LNCAP (cell line): ENCODE measurements at regions not wholly inside any gene's neighbourhood (a gene's known extent, or its start where the extent isn't known, plus 50 kb on each side); places are given as distances from the start of the nearest gene placed in this dataset.

ENCODE experiments used
- TF ChIP-seq, protein P1 (sequence below): fragments of 450-650 bp; IDR thresholded peaks from 2 replicates; pipeline ENCODE4 v1.5.1; 2017; ENCODE audit warnings: mild to moderate bottlenecking

GRCh38 chr5:117095346-117096332 is 521.0 kb upstream of the SEMA6A start:
- TF ChIP-seq, protein P1, sequence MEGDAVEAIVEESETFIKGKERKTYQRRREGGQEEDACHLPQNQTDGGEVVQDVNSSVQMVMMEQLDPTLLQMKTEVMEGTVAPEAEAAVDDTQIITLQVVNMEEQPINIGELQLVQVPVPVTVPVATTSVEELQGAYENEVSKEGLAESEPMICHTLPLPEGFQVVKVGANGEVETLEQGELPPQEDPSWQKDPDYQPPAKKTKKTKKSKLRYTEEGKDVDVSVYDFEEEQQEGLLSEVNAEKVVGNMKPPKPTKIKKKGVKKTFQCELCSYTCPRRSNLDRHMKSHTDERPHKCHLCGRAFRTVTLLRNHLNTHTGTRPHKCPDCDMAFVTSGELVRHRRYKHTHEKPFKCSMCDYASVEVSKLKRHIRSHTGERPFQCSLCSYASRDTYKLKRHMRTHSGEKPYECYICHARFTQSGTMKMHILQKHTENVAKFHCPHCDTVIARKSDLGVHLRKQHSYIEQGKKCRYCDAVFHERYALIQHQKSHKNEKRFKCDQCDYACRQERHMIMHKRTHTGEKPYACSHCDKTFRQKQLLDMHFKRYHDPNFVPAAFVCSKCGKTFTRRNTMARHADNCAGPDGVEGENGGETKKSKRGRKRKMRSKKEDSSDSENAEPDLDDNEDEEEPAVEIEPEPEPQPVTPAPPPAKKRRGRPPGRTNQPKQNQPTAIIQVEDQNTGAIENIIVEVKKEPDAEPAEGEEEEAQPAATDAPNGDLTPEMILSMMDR, result no peak

DNA sequence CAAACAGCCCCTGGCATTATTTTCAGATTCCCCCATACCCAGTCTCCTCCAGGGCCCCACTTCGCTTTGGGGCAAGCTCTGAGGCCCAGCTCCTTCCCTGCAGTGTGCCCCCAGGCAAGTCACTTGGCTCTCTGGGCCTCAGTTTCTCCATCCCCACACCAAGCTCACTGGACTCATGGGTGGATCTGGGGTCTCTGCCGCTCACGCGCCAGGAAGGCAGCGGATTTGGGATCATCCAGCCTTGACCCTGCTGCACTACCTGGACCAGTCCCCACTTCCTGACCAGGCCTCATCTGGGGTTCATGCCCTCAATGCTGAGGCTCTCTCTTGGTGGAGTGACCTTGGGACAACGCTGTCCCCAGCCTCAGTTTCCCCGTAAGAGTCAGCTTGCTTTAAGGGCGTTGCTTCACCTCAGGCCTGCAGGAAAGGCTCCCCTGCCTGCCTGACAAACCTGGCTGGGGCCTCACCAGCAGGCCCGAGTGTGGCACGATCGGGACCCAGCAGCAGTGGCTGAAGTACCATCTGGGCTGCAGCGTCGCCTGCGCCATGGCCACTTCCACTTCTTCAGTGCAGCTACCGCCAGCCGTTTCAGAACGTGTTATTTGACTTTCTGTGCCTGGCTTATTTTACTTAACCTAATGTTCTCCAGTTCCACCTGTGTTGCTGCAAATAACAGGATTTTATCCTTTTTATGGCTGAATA is 519.6 kb upstream of the SEMA6A start:
- TF ChIP-seq, protein P1, result no peak

- TF ChIP-seq, protein P1, result no peak
These were observed 519.0 kb upstream of the SEMA6A start for GRCh38 chr5:117093653-117094052.

GRCh38 chr5:117089001-117089400 is 514.4 kb upstream of the SEMA6A start:
- TF ChIP-seq, protein P1, result no peak

GRCh38 chr5:117088176-117088575 is 513.6 kb upstream of the SEMA6A start:
- TF ChIP-seq, protein P1, result no peak

GRCh38 chr5:117084067-117084466 is 509.4 kb upstream of the SEMA6A start:
- TF ChIP-seq, protein P1, result no peak

- TF ChIP-seq, protein P1, result no peak
These were observed 508.4 kb upstream of the SEMA6A start for GRCh38 chr5:117082977-117083376.
